Left colon (tissue), 2 donors: ENCODE measurements at regions not wholly inside any gene's neighbourhood (a gene's known extent, or its start where the extent isn't known, plus 50 kb on each side); places are given as distances from the start of the nearest gene placed in this dataset.

Experiments used
- ATAC-seq: fragments of 200-7000 bp; cut with Tn5 transposase; one replicate; pipeline ENCODE4 v1.9.1; 2020; ENCODE audit warnings: mild to moderate bottlenecking, moderate library complexity
- DNase-seq, 2 donors: peaks; one replicate each; pipeline ENCODE4 v3.0.0-alpha.2; 2020
- intact Hi-C, 2 donors: fragments of 100-400 bp; cut with DNase I in 1 of 2; cut with micrococcal nuclease in 1 of 2; formaldehyde crosslinking; loops; one replicate each; pipeline versions ENCODE4 v1.11.2 to v1.14.0; 2022; cut with DNase I, micrococcal nuclease
- donor health status: DM: no; HTN: no; CAD: no.
- donor health status: DM: yes; HTN: yes; CAD: no.

- ATAC-seq (no peak), DNase-seq (no peak)
- intact Hi-C loops = no loop called here
Measured at GRCh38 chr6:14339711-14340584, 222.4 kb downstream of the CD83 start.

- ATAC-seq = no peak
- no peak for DNase-seq
- intact Hi-C loops = no loop called here
Measured at GRCh38 chr6:14344486-14344885, 226.9 kb downstream of the CD83 start.

DNA sequence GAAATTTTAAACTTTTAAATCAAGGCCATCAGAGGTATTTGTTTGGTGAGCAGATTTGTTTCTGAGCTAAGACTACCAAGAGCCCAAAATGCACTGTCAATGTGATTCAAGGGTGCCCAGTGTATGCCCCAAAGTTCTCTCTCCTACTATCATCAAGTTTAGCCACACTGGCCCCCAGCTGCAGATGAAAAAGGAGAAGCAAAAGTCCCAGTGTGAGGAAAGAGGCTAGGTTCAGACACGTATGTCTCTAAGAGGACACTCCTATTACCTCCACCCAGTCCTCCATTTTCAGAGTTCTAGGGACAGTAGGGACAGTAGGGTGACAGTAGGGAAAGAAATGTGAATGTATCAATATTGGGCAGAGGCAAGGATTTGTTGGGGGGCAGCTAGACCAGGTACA, 230.8 kb downstream of the CD83 start:
- intact Hi-C loops = no loop called here
- DNase-seq (no peak), ATAC-seq (no peak)

- intact Hi-C loops = no loop called here
- DNase-seq (no peak), ATAC-seq (no peak)
Measured at GRCh38 chr6:14349507-14349906, 231.9 kb downstream of the CD83 start.

DNA sequence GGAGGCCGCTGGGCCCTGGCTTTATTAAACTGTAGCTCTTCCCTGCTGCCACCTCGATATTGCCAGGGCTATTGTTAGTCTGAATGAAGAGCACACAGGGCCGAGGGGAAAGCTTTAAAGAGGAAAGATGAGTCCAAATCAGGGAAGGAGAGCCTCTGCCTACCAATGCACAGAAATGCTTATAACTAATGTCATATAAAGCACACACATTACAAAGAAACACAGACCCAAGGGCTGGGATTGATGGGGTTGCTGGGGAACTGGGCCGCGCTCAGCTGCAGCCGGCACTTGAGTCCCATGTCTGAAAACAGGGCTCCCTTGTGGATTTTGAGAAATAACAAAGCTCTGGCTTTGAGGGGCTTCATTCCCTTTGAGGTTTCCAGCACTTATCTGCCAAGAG, 232.6 kb downstream of the CD83 start:
- ATAC-seq (no peak), DNase-seq (no peak)
- intact Hi-C loops = no loop called here

GRCh38 chr6:14353281-14353680, 235.7 kb downstream of the CD83 start:
- intact Hi-C loops = no loop called here
- ATAC-seq = no peak
- DNase-seq = no peak

DNA sequence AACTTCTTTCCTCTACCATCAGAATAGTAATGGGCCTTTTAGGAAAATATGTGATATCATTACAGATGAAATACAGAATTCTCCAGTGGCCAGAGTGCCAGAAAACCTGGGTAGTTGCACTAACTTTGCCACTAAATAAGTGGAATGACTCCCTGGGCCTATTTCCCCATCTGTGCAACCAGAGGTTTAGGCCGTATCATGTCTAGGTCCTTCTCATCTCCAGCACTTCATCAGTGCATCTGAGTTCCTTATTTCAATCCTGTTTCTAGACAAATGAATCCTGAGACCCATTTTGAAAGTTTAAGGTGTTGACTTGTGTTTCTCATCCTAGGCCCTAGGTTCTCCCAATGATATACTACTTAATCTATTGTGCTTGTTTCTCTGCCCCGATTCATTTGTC, 236.2 kb downstream of the CD83 start:
- DNase-seq (no peak), ATAC-seq (no peak)
- intact Hi-C loops = no loop called here

- ATAC-seq = no peak
- peak in 1 of 2 donors; percentile 48 for DNase-seq
- intact Hi-C loops = no loop called here
Measured at GRCh38 chr6:14354919-14355572, 237.5 kb downstream of the CD83 start.

- ATAC-seq (no peak), DNase-seq (no peak)
- intact Hi-C loops = no loop called here
Measured at GRCh38 chr6:14359438-14359837, 241.9 kb downstream of the CD83 start.

DNA sequence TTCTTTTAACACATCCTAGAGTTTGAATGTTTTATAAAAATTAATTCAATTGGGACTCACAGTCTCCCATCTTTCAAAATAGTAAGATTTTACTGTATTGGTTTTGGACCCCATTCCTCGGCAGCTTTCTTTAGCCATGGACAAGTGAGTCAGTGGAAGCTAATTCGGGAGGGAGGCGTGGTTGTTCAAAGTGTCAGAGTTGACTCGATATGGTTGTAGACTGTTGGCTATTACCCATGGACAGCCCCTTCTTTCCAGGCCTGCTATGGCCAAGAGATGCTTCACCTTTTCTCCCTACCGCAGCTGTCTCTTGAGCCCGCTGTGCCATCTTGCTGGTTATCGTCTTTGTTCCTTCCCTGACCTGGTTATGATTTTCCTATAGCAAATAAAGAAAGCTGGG, 243.0 kb downstream of the CD83 start:
- DNase-seq (no peak), ATAC-seq (no peak)
- intact Hi-C loops = no loop called here

DNA sequence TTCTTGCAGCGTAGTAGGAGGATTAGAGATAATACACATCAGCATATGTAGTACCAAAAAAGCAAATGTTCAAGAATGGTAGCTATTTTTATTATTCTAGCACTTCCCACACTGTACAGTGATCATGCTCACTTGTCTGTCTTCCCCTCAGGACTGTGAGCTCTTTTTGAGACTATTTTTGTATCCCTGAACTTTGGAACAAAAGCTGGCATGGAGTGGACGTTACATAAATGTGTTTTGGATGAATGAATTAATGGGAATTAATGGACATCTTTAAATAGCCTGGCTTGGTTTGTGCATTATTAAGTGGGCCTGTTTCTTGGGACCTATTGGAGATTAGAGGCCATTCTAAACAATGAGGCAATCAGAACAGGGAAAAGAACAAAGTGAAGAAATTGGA, 243.7 kb downstream of the CD83 start:
- ATAC-seq = no peak
- intact Hi-C loops = no loop called here
- no peak for DNase-seq

DNA sequence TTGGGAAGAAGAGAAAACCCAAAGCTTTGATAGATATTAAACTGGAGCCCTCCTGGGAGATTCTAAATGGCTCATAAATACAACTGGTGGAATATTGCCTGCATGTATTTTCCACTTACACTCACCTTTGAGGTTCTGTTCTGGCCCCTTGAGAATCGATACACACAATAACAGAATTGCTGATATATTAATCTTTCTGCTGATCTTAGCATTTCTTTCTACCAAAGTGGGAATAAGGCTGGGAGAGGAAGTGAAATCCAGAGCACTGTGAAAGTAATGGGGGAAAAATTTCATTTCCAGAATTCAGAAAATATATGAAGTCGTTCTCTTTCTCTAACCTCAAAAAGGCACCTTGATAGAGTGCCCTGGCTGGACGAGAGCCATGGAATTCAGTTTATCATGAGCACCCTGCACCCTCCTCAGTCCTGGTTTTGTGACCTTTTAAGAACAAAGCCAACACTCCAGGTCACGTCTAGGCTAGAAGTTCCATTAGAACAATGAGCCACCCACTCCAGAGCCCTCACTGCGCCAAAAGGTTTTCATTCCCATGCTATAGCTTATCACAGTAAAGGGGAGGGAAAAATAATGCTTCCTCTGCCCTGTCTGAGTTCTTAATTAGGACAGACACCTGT, 244.5 kb downstream of the CD83 start:
- ATAC-seq (no peak), DNase-seq (no peak)
- intact Hi-C loops = no loop called here

DNA sequence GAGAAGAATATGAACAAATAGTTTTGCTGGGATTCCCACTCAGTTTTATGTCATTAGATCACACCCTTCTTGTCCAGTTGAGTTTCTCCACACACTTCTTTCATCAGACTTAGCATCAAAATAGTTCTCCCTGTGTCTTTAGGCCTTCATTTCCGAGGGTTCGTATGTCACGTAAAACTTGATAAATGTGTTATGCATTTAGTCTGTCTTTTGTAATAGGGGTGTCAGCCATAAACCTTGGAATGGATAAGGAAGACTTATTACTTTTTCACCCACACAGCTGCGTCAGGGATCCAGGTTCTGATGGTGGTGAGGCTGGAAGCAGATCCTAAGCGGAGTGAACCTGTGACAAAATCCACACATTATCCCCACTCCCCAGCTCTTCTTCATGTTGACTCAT, 246.8 kb downstream of the CD83 start:
- DNase-seq (no peak), ATAC-seq (no peak)
- intact Hi-C loops = no loop called here

DNA sequence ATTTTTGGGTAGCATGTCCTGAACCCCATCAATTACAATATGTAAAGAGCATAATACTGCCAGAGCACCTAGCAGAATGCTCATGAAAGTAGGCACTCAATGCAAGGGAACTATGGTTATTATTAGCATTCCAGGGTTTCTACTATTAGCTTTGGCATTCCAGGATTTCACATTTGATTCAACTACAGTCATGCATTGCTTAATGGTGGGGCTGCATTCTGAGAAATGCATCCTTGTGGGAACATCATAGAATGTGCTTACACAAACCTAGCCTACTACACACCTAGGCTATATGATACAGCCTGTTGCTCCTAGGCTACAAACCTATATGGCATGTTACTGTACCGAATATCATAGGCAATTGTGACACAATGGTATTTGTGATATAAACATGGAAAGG, 247.8 kb downstream of the CD83 start:
- DNase-seq (no peak), ATAC-seq (no peak)
- intact Hi-C loops = no loop called here

- DNase-seq (no peak), ATAC-seq (no peak)
- intact Hi-C loops = no loop called here
Measured at GRCh38 chr6:14366315-14366714, 248.7 kb downstream of the CD83 start.

DNA sequence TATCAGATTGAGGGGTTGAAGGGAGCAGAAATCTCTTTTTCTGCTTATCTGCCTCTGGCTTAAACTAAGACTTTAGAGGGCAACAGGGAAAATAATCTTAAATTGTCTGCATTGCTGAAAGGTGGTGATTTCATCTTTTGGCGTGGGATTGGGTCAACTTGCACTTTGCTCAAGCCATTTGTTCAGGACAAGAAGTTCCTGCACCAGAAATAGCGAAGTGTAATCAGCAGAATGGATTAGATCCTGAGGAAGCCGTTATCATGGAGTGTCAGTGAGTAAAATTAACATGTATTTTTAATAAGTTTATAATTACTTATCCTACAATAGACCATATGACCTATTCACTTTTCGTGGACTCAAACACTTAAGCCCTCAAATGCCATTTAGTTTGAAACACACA, 249.3 kb downstream of the CD83 start:
- ATAC-seq (peak; percentile 59), DNase-seq (no peak)
- intact Hi-C loops = no loop called here

- intact Hi-C loops = no loop called here
- DNase-seq (no peak), ATAC-seq (no peak)
Measured at GRCh38 chr6:14367296-14367695, 249.7 kb downstream of the CD83 start.

DNA sequence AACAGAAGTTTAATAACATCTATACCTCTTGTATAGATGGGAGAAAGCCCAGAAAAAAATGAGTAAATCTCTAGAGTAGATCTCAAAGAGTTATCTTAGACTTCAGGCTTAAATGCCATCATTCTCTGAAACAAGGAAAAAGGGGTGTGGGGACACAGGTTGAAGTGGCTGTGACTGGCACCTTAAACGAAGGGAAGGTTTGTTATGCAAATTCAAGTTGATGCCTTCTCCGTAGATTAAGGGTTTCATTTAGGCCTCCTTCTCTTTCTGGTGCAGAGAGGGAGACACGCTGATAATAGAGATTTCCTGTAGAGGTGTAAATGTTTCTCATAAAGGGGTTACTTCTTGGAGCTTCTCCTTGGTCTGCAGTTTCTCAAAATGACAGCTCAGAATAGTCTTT, 252.1 kb downstream of the CD83 start:
- ATAC-seq (no peak), DNase-seq (no peak)

GRCh38 chr6:14371530-14371929, 254.0 kb downstream of the CD83 start:
- ATAC-seq (no peak), DNase-seq (no peak)
- intact Hi-C loops = no loop called here

More for the DNA sequence above, 252.1 kb downstream of the CD83 start:
- intact Hi-C loops = no loop called here
